T-helper 1 cell (primary cell): ENCODE measurements at regions not wholly inside any gene's neighbourhood (a gene's known extent, or its start where the extent isn't known, plus 50 kb on each side); places are given as distances from the start of the nearest gene placed in this dataset.

ENCODE experiments used
- DNase-seq, 5 donors: peaks; one replicate each; pipeline ENCODE4 v3.0.0-alpha.2; 2012 to 2020

GRCh38 chr3:72006631-72007556 lies 221.9 kb upstream of the PROK2 start:
- no peak for DNase-seq

GRCh38 chr3:72004749-72005292 lies 219.9 kb upstream of the PROK2 start:
- no peak for DNase-seq

GRCh38 chr3:72003936-72004335 lies 219.0 kb upstream of the PROK2 start:
- DNase-seq, result no peak

GRCh38 chr3:72001758-72002157 lies 216.8 kb upstream of the PROK2 start:
- DNase-seq, result no peak

- peak in 1 of 5 donors; percentile 81 for DNase-seq
These were observed 214.2 kb upstream of the PROK2 start for GRCh38 chr3:71998995-71999673.

- DNase-seq, result no peak
These were observed 212.2 kb upstream of the PROK2 start for GRCh38 chr3:71997066-71997653.

- peak in 1 of 5 donors; percentile 45 for DNase-seq
These were observed 210.0 kb upstream of the PROK2 start for GRCh38 chr3:71994906-71995305.

- DNase-seq, result peak in 1 of 5 donors; percentile 51
These were observed 209.3 kb upstream of the PROK2 start for GRCh38 chr3:71994203-71994602.

- no peak for DNase-seq
These were observed 206.7 kb upstream of the PROK2 start for GRCh38 chr3:71991681-71992080.

GRCh38 chr3:71991046-71991445 lies 206.1 kb upstream of the PROK2 start:
- no peak for DNase-seq

GRCh38 chr3:71990545-71990944 lies 205.6 kb upstream of the PROK2 start:
- no peak for DNase-seq

GRCh38 chr3:71989165-71989564 lies 204.2 kb upstream of the PROK2 start:
- no peak for DNase-seq

GRCh38 chr3:71987828-71988227 lies 202.9 kb upstream of the PROK2 start:
- no peak for DNase-seq

- no peak for DNase-seq
These were observed 202.3 kb upstream of the PROK2 start for GRCh38 chr3:71987089-71987735.

GRCh38 chr3:71986606-71987005 lies 201.7 kb upstream of the PROK2 start:
- DNase-seq, result no peak

GRCh38 chr3:71984843-71985613 lies 200.1 kb upstream of the PROK2 start:
- DNase-seq, result peak in 1 of 5 donors; percentile 66

- DNase-seq, result no peak
These were observed 198.7 kb upstream of the PROK2 start for GRCh38 chr3:71983694-71984093.

- peak in 1 of 5 donors; percentile 90 for DNase-seq
These were observed 197.7 kb upstream of the PROK2 start for GRCh38 chr3:71982506-71983258.

GRCh38 chr3:71979175-71979574 lies 194.2 kb upstream of the PROK2 start:
- no peak for DNase-seq

GRCh38 chr3:71978150-71978721 lies 193.3 kb upstream of the PROK2 start:
- DNase-seq, result peak in 1 of 5 donors; percentile 87

- DNase-seq, result no peak
These were observed 192.6 kb upstream of the PROK2 start for GRCh38 chr3:71977525-71977924.
